ENCODE measurements at regions not wholly inside any gene's neighbourhood (a gene's known extent, or its start where the extent isn't known, plus 50 kb on each side); places are given as distances from the start of the nearest gene placed in this dataset.

GRCh38 chr12:67579662-67580003 is 68.9 kb upstream of the DYRK2 start:
- TF ChIP-seq CTCF (conservative IDR thresholded peaks at IDR 0.05 in 1 of 2, IDR thresholded peaks at IDR 0.05 in 1 of 2; ENCODE audit: extremely low read depth in 1 of 2, insufficient read depth in 1 of 2, low read depth in 1 of 2, low read length in 2 of 2) (no peak), EZH2 (IDR thresholded peaks at IDR 0.05; ENCODE audit: borderline replicate concordance, low read length) (no peak)
